Hepatocyte (in vitro differentiated cells): ENCODE measurements at regions not wholly inside any gene's neighbourhood (a gene's known extent, or its start where the extent isn't known, plus 50 kb on each side); places are given as distances from the start of the nearest gene placed in this dataset.

Source experiments
- DNase-seq: peaks from one replicate; pipeline ENCODE4 v3.0.0-alpha.2; 2016; ENCODE audit warnings: low spot score
- H2AFZ ChIP-seq: fragments of 200-600 bp; sonication (generic); 2 replicates; pipeline ENCODE4 v1.6.0; 2016; ENCODE audit warnings: antibody characterized with exemption, mild to moderate bottlenecking
- H3K27ac ChIP-seq: fragments of 200-600 bp; sonication (generic); 2 replicates; pipeline ENCODE4 v1.5.1; 2016; ENCODE audit warnings: mild to moderate bottlenecking
- H3K27me3 ChIP-seq: fragments of 200-600 bp; sonication (generic); 2 replicates; pipeline ENCODE4 v1.6.1; 2016
- H3K36me3 ChIP-seq: fragments of 200-600 bp; sonication (generic); replicated peaks from 2 replicates; pipeline ENCODE4 v1.5.1; 2016; ENCODE audit warnings: low read depth; ENCODE audit not compliant: insufficient read depth
- H3K4me1 ChIP-seq: fragments of 200-600 bp; sonication (generic); 2 replicates; pipeline ENCODE4 v1.5.1; 2016; ENCODE audit warnings: mild to moderate bottlenecking, moderate library complexity; ENCODE audit not compliant: insufficient read depth
- H3K4me2 ChIP-seq: fragments of 200-600 bp; sonication (generic); 2 replicates; pipeline ENCODE4 v1.6.0; 2016
- H3K4me3 ChIP-seq: fragments of 200-600 bp; sonication (generic); 2 replicates; pipeline ENCODE4 v1.5.1; 2016; ENCODE audit warnings: mild to moderate bottlenecking
- H3K79me2 ChIP-seq: fragments of 200-600 bp; sonication (generic); 2 replicates; pipeline ENCODE4 v1.6.0; 2017; ENCODE audit warnings: mild to moderate bottlenecking
- H3K9me2 ChIP-seq: fragments of 200-600 bp; sonication (generic); replicated peaks from 2 replicates; pipeline ENCODE4 v1.6.0; 2017; ENCODE audit warnings: mild to moderate bottlenecking; ENCODE audit not compliant: insufficient read depth
- H3K9me3 ChIP-seq: fragments of 200-600 bp; sonication (generic); 2 replicates; pipeline ENCODE4 v1.5.1; 2016; ENCODE audit warnings: low read depth, mild to moderate bottlenecking
- H4K20me1 ChIP-seq: fragments of 200-600 bp; sonication (generic); 2 replicates; pipeline ENCODE4 v1.6.0; 2016; ENCODE audit warnings: mild to moderate bottlenecking; ENCODE audit not compliant: insufficient read depth, poor library complexity, severe bottlenecking
- CTCF ChIP-seq: fragments of 200-600 bp; sonication (generic); IDR thresholded peaks from 2 replicates; pipeline ENCODE4 v1.5.1; 2016; ENCODE audit warnings: antibody characterized with exemption, mild to moderate bottlenecking; ENCODE audit not compliant: poor library complexity
- EZH2 ChIP-seq: fragments of 200-600 bp; sonication (generic); IDR thresholded peaks from 2 replicates; pipeline ENCODE4 v1.6.1; 2016; ENCODE audit warnings: antibody characterized with exemption, mild to moderate bottlenecking, borderline replicate concordance
- EZH2phosphoT487 ChIP-seq: fragments of 200-600 bp; sonication (generic); IDR thresholded peaks from one replicate; pipeline ENCODE4 v1.6.1; 2018; ENCODE audit warnings: antibody characterized with exemption, mild to moderate bottlenecking, low read depth, moderate library complexity; ENCODE audit not compliant: unreplicated experiment, severe bottlenecking
- WGBS: methylation state at CpG from one replicate; pipeline ENCODE4 v1.1.6; 2016; ENCODE audit warnings: low lambda C conversion rate; ENCODE audit errors: missing lambda C conversion rate; 5-methylcytosine and 5-hydroxymethylcytosine counted together

DNA sequence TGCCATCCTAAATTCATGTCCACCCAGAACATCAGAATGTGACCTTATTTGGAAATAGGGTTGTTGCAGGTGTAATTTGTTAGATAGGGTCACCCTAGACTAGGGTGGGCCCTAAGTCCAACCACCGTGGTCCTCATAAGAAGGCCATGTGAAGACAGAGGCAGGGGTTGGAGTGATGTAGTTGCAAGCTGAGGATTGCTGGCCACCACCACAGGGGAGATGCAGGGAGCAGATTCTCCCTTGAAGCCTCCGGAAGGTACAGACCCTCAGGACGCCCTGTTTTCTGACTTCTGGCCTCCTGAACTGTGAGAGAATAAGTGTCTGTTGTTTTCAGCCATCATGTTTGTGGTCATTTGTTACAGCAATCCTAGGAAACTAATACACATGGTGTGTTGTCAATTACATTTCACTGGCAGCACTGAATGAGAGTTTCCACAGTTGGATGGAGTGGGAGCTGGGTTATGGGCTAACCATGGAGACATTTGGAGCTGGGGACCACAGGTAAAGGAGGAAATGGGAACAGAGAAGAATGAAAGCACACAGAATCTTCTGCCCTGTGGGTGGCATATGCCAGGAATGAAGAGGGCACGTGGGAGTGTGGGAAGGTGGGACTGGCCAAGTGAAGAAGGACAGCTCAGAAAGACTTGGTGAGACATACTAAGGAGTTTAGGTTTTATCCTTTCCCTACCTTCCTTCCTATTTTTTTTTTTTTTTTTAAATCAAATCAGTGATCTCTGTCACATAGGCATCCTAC is 266.0 kb downstream of the MYCN start:
- WGBS: 86% methylated on average over 4 of the region's 4 CpGs
- Histone ChIP-seq H3K4me1 (no peaks in the 10 kb centered on the region), H3K9me2 (no peaks in the 10 kb centered on the region), H3K27me3 (no peaks in the 10 kb centered on the region), H3K4me2 (no peak overlapping the region), H3K9me3 (no peaks in the 10 kb centered on the region), H3K36me3 (no peaks in the 10 kb centered on the region), H3K27ac (no peak overlapping the region), H2AFZ (no peak overlapping the region), H4K20me1 (no peaks in the 10 kb centered on the region), H3K79me2 (no peaks in the 10 kb centered on the region), H3K4me3 (no peak overlapping the region)
- no peak for DNase-seq
- TF ChIP-seq EZH2 (no peak), EZH2phosphoT487 (no peak), CTCF (no peak)

GRCh38 chr2:16205631-16206030 is 265.3 kb downstream of the MYCN start:
- no peak overlapping the region for H3K4me2 ChIP-seq
- H3K4me3 ChIP-seq: no peak overlapping the region
- H2AFZ ChIP-seq: no peak overlapping the region
- 90% methylated on average over 2 of the region's 2 CpGs for WGBS
- no peaks in the 10 kb centered on the region for H3K4me1 ChIP-seq
- no peak overlapping the region for H3K27ac ChIP-seq
- no peaks in the 10 kb centered on the region for H3K27me3 ChIP-seq
- no peaks in the 10 kb centered on the region for H3K79me2 ChIP-seq
- H4K20me1 ChIP-seq: no peaks in the 10 kb centered on the region
- no peaks in the 10 kb centered on the region for H3K36me3 ChIP-seq
- no peak for TF ChIP-seq EZH2phosphoT487
- TF ChIP-seq CTCF: no peak
- no peak for TF ChIP-seq EZH2
- H3K9me3 ChIP-seq: no peaks in the 10 kb centered on the region
- no peaks in the 10 kb centered on the region for H3K9me2 ChIP-seq
- DNase-seq: no peak

GRCh38 chr2:16204886-16205620 is 264.7 kb downstream of the MYCN start:
- DNase-seq: no peak
- no peaks in the 10 kb centered on the region for H3K9me2 ChIP-seq
- H3K4me2 ChIP-seq: no peak overlapping the region
- H3K27me3 ChIP-seq: no peaks in the 10 kb centered on the region
- no peaks in the 10 kb centered on the region for H3K9me3 ChIP-seq
- H3K79me2 ChIP-seq: no peaks in the 10 kb centered on the region
- no peaks in the 10 kb centered on the region for H3K4me1 ChIP-seq
- no peaks in the 10 kb centered on the region for H4K20me1 ChIP-seq
- H3K4me3 ChIP-seq: no peak overlapping the region
- H3K36me3 ChIP-seq: no peaks in the 10 kb centered on the region
- TF ChIP-seq EZH2phosphoT487: no peak
- no peak for TF ChIP-seq EZH2
- no peak for TF ChIP-seq CTCF
- no peak overlapping the region for H2AFZ ChIP-seq
- no peak overlapping the region for H3K27ac ChIP-seq
- WGBS: 69% methylated on average over 12 of the region's 12 CpGs
